ENCODE measurements at regions not wholly inside any gene's neighbourhood (a gene's known extent, or its start where the extent isn't known, plus 50 kb on each side); places are given as distances from the start of the nearest gene placed in this dataset.

- TF ChIP-seq CTCF (IDR thresholded peaks at IDR 0.05; ENCODE audit: insufficient read depth, low read depth, low read length) (no peak), EZH2 (IDR thresholded peaks at IDR 0.05; ENCODE audit: insufficient read depth, low read length) (no peak)
Observed at GRCh38 chr1:10920063-10920626, 92.3 kb upstream of the TARDBP start.
